GM19438 (cell line): ENCODE measurements at regions not wholly inside any gene's neighbourhood (a gene's known extent, or its start where the extent isn't known, plus 50 kb on each side); places are given as distances from the start of the nearest gene placed in this dataset.
"Not testable (repeated sequence)": the region's sequence is repeated elsewhere in the genome, so short reads cannot be mapped to it uniquely, and the experiment has no call there.

Experiments used
- ATAC-seq: cut with Tn5 transposase; IDR thresholded peaks from one replicate; pipeline ENCODE4 v1.9.1; 2021; ENCODE audit warnings: low read depth; ENCODE audit not compliant: unreplicated experiment

DNA sequence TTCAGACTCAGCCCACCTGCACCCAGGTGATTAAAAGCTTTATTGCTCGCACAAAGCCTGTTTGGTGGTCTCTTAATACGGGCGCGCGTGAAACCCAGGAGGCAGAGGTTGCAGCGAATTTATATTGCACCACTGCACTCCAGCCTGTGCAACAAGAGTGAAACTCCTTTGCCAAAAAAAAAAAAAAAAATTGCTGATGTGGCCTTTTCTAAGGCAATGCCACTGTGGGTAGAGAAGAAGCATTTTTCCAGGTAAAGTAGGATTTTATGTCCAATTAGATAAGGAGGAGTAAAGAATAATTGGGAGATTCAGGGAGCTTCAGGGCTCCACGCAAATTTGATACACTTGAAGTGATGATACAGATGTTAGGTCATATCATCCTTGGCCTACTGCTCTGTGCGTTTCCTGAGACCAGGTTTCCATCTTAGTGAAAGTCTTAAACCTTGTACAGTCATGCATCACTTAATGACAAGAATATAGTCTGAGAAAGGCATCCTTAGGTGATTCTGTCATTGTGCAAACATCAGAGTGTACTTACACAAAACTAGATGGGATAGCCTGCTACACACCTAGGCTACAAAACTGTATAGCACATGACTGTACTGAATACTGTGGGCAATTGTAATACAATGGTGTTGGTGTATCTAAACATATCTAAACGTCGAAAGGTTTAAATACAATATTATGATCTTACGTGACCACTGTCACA is 150.9 kb downstream of the SPRY2 start:
- no peak for ATAC-seq

DNA sequence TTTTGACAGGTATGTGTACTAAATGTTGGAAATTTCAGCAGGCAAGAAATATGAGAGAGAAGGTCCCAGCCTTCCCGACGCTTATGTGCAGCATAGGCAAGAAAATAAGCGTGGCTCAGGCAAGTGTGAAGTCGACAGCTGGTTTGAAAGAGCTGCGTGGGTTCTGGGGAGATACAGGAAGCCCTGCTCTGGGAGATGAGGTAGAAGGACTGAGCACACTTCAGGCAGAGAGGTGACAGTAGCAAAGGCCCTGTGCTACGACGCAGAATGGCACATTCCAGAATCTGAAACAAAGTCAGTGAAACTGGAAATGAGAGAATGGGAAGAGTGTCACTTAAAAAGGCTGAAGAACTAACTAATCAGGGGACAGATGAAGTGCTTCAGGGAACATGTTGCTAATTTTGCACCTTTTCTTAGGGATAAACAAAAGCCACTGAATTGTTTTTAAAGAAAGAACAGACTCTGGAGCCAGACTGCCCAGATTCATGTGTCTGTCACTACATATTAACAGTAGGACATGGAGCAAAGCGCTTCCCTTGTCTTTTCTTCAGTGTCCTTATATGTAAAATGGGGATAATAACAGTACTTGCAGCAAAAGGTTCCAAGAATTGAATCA is 160.1 kb downstream of the SPRY2 start:
- ATAC-seq: no peak

DNA sequence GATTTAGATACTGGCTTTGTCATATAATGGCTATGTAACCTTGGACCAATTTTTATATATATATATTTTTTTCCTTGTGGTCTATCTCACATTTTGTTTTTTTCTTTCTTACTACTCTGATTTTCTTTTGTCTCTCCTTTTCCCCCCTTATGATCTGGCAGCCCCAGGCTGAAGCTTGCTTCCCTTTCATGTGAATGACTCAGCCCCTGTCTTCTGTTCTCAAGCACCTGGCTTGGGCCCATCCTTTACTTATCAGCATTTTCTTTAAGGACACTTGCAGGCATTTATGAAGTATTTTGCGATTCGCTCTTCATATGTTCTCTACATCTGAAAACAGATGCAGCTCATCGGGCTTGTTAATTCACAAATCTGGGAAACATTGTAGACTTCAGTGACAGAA is 163.6 kb downstream of the SPRY2 start:
- no peak for ATAC-seq

DNA sequence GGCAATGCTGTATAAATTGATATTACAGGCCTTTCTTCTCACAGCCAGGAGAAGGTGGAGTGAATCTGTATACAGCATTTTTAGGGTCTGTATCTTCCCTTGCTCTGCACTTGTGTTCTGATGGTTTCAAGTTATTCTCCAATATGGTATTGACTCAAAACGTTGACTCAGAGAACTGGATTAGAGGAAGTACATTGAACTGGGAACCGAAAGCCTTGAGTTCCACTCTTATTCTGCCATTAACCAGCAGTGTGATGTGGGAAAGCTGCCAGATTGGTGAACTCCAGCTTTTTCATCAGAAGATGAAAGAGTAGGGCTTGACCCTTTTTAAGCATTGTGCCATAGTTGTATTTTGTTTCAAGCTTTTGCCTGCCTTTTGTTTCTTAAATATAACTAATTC is 167.7 kb downstream of the SPRY2 start:
- ATAC-seq: no peak

DNA sequence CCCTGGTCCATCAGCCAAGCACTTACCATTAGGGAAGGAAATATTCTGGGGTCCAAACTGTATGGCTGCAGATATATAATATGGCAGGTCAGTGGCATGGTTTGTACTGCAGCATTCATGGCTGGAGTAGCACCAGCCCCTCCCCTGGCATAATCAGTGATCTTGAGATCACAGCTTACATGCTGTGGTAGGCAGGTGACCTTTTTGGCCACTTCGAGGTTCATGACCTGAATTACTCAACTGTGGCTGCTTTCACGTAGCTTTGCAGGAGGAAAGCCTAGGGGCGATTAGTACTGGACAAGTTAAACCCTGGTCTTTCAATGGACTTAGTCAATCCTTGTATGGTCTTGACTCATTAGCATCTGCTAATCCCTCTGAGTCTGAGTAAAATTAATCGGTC is 169.8 kb downstream of the SPRY2 start:
- no peak for ATAC-seq

DNA sequence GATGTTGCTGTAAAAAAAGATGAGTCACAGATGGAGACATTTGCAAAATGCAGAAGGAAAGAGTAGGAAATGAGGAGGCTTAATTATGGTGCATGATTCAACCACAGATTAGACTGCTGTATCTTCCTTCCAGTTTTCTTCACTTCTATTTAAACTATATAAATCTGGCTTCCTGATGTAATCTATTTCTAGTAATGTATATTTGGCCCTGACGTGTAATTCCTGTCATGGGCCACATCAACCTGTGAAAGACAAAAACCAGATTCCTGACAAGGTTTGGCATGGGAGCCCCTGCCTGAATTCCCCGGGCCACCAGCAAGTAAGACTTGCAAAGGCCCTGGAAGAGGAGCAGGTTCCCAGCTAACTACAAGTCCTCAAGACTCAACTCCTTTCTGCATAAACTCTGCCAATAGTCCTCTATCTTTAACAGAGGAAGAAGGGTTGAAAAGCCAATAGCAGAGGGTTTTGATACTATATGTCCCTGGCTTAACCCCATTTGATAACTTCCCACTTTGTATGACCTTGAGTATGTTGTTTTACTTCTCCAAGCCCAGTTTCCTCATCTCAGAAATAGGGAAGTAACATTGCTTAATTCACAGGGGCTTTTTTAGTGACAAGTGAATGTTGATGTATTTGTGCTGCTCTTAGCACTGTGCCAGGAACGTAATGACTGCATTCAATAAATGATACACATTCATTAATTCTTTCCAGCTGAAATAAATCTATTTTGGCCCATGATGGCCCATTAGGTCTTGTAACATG is 172.7 kb downstream of the SPRY2 start:
- no peak for ATAC-seq

DNA sequence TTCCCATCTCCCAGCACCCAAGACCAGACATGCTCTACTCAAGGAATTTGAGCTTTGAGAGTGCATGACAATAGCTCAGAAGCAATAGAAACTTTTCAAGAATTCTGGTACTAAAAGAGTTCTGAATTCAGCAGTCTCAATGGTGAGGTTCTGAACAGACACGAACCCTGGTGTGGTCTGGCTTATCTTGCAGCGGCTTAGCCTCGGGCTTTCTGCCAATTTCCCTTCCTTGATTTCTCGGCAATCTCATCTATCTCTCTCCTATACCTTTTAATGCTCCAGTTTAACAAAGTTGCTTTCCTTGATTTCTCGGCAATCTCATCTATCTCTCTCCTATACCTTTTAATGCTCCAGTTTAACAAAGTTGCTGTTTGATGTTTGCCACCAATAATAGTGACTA is 174.6 kb downstream of the SPRY2 start:
- no peak for ATAC-seq

DNA sequence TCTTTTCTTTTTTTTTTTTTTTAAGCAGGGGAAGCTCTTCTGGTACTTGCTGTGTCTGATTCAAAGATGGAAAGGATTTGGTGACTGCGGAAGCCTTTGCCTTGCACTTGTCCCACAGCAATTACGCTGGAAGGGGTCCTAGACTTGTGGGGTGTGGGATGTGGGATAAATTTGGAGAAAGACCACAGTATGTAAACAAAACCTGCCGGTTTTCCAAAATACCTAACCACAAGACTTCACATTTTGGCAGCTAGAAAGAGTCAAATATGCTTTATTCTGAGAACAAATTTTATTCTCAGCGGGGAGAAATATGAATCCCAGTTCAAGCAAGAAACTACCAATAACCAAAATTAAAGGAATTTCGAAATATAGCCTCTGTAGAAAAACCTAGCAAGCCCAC is 176.5 kb downstream of the SPRY2 start:
- no peak for ATAC-seq

DNA sequence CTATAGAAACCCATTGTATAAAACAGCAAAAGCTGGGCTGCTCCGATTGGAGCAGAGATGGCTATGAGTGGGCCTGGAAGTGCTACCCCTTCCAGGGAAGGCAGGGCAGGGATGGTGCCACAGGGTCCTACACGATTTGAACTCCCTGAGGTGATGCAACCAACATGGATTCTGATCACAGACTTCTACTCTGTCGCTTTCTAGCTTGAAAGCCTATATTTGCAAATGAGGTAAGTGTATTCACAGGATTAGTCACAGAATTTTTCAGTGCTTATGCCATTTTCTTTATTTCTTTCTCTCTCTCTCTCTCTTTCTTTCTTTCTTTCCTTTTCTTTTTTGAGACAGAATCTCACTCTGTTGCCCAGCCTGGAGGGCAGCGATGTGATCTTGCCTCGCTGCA is 179.0 kb downstream of the SPRY2 start:
- no peak for ATAC-seq

DNA sequence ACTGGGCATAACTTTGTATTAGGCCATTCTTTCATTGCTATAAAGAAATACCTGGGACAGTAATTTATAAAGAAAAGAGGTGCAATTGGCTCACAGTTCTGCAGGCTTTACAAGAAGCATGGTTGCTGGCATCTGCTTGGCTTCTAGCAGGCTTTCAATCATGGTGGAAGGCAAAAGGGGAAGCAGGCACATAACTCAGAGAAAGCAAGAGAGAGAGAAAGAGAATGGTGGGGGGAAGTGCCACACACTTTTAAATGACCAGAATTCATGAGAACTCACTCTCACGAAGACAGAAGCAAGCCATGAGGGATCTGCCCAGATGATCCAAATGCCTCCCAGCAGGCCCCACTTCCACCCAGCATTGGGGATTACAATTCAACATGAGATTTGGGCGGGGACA is 179.7 kb downstream of the SPRY2 start:
- ATAC-seq: no peak

DNA sequence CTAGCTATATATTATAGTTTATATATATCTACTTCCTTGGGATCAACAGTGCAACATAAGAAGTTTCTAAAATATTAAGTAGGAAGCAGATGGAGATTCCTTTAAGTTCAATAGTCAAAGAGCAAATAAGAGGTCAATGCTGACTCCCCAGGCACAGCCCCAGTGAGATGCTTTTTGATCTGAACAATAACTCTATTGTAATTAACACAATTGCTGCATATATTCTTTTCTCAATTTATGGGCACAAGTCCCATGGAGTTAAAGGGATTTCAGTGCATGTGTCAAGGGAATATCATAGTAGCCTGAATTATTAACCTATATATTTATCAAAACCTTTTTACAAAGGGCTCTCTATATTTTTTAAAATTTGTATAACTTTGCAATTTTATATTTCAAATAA is 180.8 kb downstream of the SPRY2 start:
- no peak for ATAC-seq

DNA sequence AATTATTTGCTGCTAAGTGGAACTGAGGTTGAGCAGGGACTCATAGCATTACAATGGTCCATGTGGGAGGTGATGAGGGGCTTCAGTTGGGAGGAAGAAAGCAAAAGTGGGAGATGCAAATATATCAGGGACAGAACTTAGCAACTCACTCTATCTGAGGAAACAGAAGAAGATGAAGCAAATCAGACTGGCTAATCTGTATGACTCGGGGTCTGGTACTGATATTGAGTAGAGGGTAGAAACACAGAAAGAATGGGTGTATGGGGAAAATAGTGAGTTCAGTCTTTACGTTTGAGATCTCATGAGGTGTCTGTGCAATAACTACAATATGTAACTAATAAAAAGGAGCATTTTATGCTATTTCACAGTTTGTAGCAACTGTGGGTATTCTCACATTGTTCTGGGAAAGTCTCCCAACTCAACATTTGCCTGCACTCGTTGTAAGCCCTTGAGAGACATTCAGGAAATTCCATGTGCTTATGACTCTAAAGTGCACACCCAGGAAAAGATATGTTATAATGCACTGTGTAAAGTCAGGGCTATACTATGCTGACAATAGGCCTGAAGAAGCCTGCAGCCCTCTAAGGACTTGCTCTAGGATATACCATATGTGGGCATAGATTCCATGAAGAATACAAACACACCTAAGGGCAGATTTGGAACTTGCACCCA is 183.5 kb downstream of the SPRY2 start:
- ATAC-seq: no peak

DNA sequence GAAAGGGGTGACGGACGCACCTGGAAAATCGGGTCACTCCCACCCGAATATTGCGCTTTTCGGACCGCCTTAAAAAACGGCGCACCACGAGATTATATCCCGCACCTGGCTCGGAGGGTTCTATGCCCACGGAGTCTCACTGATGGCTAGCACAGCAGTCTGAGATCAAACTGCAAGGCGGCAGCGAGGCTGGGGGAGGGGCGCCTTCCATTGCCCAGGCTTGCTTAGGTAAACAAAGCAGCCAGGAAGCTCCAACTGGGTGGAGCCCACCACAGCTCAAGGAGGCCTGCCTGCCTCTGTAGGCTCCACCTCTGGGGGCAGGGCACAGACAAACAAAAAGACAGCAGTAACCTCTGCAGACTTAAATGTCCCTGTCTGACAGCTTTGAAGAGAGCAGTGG is 188.8 kb downstream of the SPRY2 start:
- not testable (repeated sequence) for ATAC-seq

DNA sequence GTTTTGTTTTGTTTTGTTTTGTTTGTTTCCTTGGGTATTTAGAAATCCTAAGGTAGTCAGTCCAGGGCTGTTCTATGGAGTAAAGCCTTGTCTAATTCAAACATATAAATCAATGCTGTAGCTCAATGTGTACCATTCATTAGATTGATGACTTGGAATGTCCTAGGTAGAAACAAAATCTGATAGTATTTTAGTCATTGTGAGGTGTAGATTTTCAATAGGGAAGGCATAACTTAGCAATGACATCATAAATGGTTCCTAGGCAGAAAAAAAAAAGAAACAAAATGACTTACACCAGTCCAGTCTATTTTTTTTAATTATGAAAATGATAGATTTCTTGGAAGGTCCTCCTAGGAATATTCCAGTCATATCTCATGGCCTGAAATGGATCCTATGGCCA is 189.9 kb downstream of the SPRY2 start:
- ATAC-seq: no peak

DNA sequence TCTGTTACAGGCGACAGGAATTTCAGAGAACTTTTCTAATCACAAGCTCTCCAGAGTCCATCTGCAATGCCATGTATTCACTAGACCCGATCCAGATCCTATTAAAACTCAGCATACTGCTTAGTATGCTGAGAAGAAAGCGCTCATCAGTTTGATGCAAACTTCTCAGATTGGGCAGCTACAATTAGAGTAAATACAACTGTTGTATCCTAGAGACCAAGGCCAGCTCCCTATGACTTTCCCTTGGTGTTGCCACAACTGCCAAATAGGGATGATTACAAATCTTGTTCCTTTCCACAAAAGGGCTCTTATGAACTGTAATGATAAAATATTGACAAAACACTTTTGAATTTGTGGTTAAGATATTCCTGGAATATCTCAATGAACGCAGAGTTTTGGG is 191.2 kb downstream of the SPRY2 start:
- ATAC-seq: no peak

DNA sequence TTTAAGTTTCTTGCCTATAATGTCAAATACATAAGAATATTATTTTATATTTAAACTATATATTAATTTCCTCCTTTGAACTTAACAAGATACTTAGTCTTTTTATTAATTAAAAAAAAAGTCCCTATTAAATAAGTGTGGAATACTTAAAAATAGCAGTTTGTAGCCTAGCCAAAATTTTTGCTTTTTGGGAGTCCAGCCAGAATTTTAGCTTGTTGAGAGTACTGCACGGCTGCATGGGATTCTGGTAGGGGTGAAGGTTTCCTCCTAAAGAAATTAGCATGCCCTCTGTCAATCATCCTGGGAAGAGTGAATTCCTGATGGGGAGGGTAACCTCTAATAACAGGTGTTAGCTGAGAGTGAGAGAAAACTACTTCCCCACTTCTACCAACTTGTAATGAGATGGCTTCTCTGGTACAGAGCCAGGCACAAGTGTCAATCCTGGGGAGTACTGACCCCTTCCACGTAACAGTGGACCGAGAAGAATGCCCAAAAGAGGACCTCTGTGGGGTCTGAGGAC is 195.7 kb downstream of the SPRY2 start:
- ATAC-seq: no peak

DNA sequence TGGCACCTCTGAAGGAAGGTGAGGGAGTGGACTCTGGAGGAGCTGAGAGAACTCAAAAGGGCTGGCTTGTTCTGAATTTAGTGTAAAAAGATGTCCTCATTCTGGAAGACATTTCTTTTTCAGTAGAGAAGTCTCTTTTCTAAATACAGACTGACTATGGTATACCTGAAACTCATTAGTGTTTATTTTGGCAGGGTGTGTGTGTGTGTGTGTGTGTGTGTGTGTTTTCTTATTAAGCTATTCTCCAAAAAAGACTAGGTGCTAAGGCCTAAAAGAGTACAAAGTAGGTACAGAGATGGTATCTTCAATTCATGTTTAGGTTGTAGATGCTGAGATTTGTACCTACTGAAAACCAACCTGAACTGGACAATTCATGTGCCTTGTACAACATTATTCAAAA is 196.4 kb downstream of the SPRY2 start:
- ATAC-seq: no peak

DNA sequence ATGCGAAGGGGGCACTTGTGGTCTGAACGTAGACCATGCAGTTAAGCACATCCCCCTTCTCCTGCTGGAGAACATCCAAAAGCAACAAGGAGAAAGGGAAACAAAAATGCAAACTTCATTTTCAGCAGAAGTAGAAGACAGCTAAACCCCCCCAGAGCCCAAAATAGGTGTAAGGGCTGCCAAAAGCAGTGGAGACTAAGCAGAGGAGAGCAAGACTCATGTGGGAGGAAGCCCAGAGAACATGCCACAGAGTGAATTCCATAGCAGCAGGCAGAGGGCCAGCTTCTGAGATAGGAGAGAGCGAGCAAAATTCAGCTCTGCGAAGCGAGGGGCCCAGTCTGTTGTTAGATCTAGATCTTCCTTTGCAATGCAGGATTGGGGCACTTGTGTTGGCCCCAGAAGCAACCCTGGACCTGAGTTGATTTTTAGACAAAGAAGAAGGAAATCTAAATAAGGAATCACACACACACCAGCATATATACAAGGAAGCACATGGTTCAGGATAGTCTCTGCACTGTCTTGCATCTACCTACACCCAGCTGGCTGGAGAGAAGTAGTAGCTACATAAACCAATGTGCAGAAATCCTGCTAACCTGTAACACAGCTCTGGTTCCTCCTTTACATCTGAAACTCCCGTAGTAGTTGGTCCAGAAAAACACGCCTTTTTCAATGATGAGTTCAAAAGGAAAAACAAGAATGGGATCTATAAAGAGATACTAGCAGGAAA is 199.6 kb downstream of the SPRY2 start:
- no peak for ATAC-seq

DNA sequence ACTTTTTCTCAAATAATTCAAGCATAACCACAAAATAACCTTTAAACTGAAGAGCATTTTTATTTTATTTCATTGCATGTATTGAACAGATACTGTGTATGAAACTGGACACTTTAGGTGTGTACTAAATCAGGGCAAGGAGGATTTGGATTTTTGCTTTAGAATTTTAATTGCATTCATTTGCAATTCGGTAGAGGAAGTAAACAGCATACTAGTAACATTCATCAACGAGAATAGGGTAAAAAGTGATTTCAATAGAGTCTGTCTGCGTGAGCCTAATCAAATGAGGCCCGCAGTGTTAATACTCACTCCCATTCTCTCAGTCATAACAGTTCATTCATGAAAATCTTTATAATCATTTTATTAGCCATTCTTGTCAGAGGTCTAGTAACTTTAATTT is 200.2 kb downstream of the SPRY2 start:
- ATAC-seq: no peak

DNA sequence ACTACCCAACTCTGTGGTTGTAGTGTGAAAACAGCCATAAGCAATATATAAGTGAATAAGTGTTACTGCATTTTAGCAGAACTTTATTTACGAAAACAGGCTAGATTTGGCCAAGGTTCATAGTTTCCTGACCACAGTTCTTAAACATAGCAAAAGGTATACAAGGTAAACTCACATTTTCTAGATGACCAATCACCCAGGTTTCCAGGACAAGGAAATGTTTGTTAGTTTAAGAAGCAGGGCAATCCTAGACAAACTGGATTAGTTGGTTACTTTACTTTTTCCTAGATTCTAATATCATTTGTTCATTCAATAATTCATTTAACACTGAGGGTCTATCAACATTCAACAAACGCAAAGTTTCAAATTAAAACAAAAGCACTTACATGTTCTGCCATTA is 201.7 kb downstream of the SPRY2 start:
- ATAC-seq: no peak

DNA sequence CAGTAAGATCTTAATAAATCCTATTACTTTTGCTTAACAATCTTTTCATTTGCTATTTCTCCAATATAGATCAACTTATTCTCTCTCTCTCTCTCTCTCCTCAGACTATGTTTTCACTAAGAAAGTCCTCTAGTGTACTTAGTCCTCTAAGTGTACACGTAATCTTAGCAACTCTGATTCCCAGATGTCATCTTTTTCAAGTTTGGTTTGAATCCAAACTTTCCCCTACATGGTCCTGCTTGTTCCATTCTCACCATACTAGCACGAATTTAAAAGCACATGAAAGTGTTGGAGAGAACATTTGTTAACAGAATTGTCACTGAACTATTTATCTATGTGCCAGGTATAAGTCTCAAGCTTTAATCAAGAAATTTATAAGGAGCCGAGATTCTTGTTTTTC is 202.9 kb downstream of the SPRY2 start:
- ATAC-seq: no peak
